M059J (cell line): ENCODE measurements at regions not wholly inside any gene's neighbourhood (a gene's known extent, or its start where the extent isn't known, plus 50 kb on each side); places are given as distances from the start of the nearest gene placed in this dataset.
"Not testable (repeated sequence)": the region's sequence is repeated elsewhere in the genome, so short reads cannot be mapped to it uniquely, and the experiment has no call there.

ENCODE experiments used
- DNase-seq: peaks from one replicate; pipeline ENCODE4 v3.0.0-alpha.2; 2012; ENCODE audit warnings: low read depth

GRCh38 chr2:49686291-49686690, 532.0 kb upstream of the FSHR start:
- DNase-seq, result no peak

GRCh38 chr2:49677227-49677626, 522.9 kb upstream of the FSHR start:
- DNase-seq, result no peak

GRCh38 chr2:49664827-49665226, 510.5 kb upstream of the FSHR start:
- no peak for DNase-seq

- DNase-seq, result no peak
Measured at GRCh38 chr2:49661809-49662208, 507.5 kb upstream of the FSHR start.

- no peak for DNase-seq
Measured at GRCh38 chr2:49656853-49657252, 502.5 kb upstream of the FSHR start.

- no peak for DNase-seq
Measured at GRCh38 chr2:49643149-49643548, 488.8 kb upstream of the FSHR start.

- DNase-seq, result no peak
Measured at GRCh38 chr2:49640630-49641029, 486.3 kb upstream of the FSHR start.

- DNase-seq, result no peak
Measured at GRCh38 chr2:49621016-49621415, 466.7 kb upstream of the FSHR start.

- DNase-seq, result no peak
Measured at GRCh38 chr2:49619804-49620203, 465.5 kb upstream of the FSHR start.

- no peak for DNase-seq
Measured at GRCh38 chr2:49618491-49618890, 464.2 kb upstream of the FSHR start.

- peak; percentile 9 for DNase-seq
Measured at GRCh38 chr2:49616800-49617199, 462.5 kb upstream of the FSHR start.

- DNase-seq, result not testable (repeated sequence)
Measured at GRCh38 chr2:49611796-49612195, 457.5 kb upstream of the FSHR start.

- no peak for DNase-seq
Measured at GRCh38 chr2:49600524-49600923, 446.2 kb upstream of the FSHR start.

GRCh38 chr2:49598231-49598630, 443.9 kb upstream of the FSHR start:
- DNase-seq, result no peak

- DNase-seq, result no peak
Measured at GRCh38 chr2:49585921-49586320, 431.6 kb upstream of the FSHR start.

GRCh38 chr2:49582946-49583345, 428.6 kb upstream of the FSHR start:
- DNase-seq, result no peak

- DNase-seq, result no peak
Measured at GRCh38 chr2:49577041-49577440, 422.7 kb upstream of the FSHR start.

GRCh38 chr2:49569176-49569575, 414.9 kb upstream of the FSHR start:
- DNase-seq, result no peak

- DNase-seq, result no peak
Measured at GRCh38 chr2:49567811-49568600, 413.7 kb upstream of the FSHR start.

- no peak for DNase-seq
Measured at GRCh38 chr2:49567021-49567420, 412.7 kb upstream of the FSHR start.

- DNase-seq, result no peak
Measured at GRCh38 chr2:49553658-49554057, 399.3 kb upstream of the FSHR start.

GRCh38 chr2:49532702-49533101, 378.4 kb upstream of the FSHR start:
- DNase-seq, result no peak

- DNase-seq, result no peak
Measured at GRCh38 chr2:49515996-49516782, 361.9 kb upstream of the FSHR start.
